ENCODE measurements at regions not wholly inside any gene's neighbourhood (a gene's known extent, or its start where the extent isn't known, plus 50 kb on each side); places are given as distances from the start of the nearest gene placed in this dataset.

GRCh38 chr13:86731987-86732386, 932.8 kb upstream of the SLITRK6 start:
- DNase-seq (ENCODE audit: low read depth in 2 of 2): no peak

DNA sequence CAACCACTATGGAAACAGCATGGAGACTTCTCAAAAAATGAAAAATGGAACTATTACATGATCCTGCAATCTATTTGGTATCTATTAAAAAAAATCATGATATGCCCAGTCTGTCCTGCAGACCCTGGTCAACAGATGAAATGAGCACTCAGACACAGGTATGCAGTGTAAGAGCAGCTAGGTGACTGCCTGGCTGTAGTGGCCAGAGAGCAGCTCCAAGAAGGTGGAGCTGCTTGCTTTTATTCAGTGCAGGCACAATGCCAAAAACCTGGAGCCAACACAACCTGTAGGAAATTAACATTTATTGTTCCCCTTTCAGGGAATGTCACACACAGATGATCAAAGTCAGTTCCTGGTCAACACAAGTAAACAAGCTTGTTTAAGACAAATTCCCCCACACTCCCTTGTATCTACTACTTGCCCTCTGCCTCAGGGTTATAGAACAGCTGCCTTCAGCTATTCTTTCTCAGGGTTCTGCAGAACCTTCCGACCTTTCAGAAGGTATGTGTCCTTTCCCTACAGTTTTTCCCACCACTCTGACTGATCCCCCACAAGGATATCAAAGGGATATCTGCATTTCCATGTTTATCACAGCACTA, 933.7 kb upstream of the SLITRK5 start:
- no peak for DNase-seq (ENCODE audit: low read depth in 2 of 2)

- DNase-seq (ENCODE audit: low read depth in 2 of 2): no peak
These were observed 929.3 kb upstream of the SLITRK5 start for GRCh38 chr13:86741762-86742285.

DNA sequence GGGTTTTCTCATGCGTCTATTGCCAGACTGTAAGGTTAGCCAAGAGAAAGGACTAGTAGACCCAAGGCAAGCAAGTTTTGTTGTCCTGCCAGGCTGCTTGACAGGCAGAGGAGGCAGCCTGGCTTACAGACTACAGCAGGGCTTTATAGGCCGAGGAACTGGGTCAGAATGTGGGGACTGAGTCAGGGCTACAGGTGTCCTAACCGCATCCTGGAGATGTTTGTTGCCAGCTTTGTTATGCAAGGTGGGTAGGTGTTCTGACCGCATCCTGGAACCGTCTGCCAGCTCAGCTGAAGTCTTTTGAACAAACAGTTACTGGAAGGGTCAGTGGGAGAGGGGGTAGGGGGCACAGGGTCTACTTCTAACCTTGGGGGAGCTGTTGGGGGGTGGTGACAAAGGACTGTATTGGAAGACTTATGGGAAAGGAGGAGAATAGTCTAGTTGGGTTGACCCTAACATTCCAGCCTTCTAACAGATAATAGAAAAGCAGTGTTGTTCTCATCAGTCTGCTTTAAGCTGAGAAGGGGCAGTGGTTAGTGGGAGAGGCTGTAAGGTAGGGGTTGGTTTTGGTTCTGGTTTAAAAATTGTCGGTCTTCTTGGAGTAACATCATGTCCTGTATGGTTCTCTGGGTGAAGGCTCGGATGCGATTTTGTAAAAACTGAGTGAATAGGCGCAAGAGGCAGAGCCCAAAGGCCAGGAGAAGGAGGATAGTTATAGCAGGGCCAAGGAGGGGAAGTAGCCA, 913.8 kb upstream of the SLITRK5 start:
- no peak for DNase-seq (ENCODE audit: low read depth in 2 of 2)

GRCh38 chr13:86758116-86758515, 913.1 kb upstream of the SLITRK5 start:
- no peak for DNase-seq (ENCODE audit: low read depth in 2 of 2)

GRCh38 chr13:86760620-86761019, 910.6 kb upstream of the SLITRK5 start:
- DNase-seq (ENCODE audit: low read depth in 2 of 2): no peak

DNA sequence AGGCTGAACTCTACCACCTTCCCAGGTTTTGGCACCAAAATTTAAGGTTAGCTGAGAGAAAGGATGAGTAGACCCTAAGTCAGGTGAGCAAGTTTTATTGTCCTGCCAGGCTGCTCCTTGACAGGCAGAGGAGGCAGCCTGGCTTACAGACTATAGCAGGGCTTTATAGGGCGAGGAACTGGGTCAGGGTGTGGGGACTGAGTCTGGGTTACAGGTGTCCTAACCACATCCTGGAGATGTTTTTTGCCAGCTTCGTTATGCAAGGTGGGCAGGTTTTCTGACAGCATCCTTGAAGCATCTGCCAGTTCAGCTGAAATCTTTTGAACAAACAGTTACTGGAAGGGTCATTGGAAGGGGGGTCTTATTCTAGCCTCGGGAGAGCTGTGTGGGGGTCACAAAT, 905.7 kb upstream of the SLITRK5 start:
- DNase-seq (ENCODE audit: low read depth in 2 of 2): no peak

DNA sequence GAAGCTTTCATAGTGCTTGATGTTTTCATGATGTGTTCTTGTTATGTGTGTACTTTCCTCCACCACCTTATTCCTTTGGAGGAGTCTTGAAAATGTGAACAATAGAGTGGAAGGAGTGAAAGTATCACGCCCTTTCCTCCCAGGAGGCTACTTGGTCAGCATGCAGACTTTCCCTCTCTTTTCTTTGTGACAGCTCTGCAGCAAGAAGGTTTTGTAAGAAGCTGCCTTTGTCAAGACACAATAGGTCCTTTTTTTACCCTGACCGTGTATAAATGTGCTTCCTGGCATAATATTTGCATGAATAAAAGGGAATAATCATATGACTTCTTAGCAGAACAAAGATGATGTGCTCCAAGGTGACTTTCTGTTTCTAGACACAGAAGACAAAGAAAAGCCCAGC, 882.6 kb upstream of the SLITRK5 start:
- no peak for DNase-seq (ENCODE audit: low read depth in 2 of 2)

GRCh38 chr13:86792153-86792651, 879.0 kb upstream of the SLITRK5 start:
- no peak for DNase-seq (ENCODE audit: low read depth in 2 of 2)

DNA sequence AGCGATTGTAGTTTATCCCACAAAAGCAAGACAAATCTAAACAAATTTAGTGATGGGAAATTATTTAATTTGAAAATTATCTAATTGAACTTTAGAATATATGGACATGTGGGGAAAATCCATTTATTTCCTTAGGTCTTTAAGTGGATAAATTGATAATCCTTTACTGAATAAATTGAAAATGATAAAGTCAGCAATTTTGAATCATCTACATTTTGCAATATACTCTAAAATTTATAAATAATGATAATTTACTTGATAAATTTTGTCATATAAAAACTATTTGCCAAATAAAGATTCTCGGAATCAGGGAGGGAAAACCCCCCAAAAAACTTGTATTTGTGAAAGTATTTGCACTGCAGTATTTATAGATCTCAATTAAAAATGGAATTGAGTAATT, 875.3 kb upstream of the SLITRK5 start:
- DNase-seq (ENCODE audit: low read depth in 2 of 2): no peak

DNA sequence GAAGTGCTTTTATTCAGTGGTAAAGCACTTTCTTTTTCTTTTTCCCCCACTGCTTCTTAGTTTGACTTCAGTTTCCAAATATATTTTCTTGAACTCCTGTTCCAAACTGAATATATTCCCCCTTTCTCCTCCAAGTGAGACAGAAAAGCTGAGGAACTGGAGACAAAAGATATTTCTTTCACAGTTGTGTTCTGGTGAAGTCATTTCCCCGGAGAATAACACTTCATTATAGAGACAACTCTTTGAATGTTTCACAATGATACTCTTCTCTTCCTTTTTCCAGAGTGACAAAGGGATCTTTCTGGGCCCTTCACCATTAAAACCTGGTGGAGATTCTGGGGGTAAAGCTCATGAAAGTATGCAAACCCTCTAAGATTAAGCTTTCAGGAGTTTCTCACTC, 860.8 kb upstream of the SLITRK5 start:
- no peak for DNase-seq (ENCODE audit: low read depth in 2 of 2)

- no peak for DNase-seq (ENCODE audit: low read depth in 2 of 2)
These were observed 858.0 kb upstream of the SLITRK5 start for GRCh38 chr13:86813198-86813597.

DNA sequence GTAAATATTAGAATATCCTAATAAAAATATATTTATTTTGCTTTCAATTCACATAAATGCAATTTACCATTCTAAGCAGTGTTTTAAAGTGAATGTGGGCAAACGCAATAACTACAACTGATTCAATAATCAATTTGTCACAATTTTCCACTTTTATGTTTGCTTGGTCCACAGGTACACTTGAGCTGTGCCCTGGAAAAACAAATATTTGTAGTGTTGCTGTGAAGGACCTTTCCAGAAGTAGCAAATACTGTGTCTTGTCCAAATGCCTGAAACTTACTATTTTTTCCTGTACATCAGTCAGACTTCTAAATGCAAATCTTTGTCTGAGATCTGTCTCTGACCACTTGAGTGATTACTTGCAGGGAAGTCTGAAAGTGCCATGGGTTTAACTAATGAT, 845.8 kb upstream of the SLITRK5 start:
- no peak for DNase-seq (ENCODE audit: low read depth in 2 of 2)

GRCh38 chr13:86826232-86826631, 844.9 kb upstream of the SLITRK5 start:
- DNase-seq (ENCODE audit: low read depth in 2 of 2): no peak

- DNase-seq (ENCODE audit: low read depth in 2 of 2): no peak
These were observed 841.1 kb upstream of the SLITRK5 start for GRCh38 chr13:86830046-86830445.

GRCh38 chr13:86831084-86831483, 840.1 kb upstream of the SLITRK5 start:
- no peak for DNase-seq (ENCODE audit: low read depth in 2 of 2)

DNA sequence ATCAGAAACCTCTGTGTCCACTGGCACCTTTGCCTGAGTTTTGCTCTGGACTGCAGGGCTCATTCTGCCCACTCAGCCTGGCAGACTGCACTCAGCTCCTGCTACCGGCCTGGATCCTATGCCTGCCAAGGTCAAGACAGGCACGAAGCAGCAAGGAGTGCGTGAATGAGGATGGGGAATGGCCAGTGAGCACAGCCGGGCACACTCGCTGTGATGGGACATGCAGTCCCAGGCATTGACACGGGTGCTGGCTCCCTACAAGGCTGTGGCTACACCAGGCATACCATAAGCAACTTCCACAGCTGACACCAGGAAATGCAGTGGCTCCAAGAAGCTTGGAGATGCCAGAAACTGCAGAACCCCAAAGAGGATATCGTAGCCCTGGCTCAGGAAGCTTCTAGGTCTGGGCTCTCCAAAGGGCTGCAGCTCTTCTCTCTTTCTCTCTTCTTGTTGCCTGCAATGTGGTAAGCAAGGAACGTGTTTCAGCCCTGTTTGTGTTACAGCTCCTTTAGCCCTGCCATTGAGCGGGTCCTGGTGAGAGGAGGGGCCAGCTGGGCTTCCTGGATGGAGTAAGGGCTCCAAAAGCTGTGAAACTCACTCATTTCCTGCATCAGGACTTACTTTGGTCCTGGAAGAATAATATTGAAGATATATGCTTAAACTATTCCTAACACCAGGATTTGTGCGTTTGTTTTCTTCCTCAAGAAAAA, 832.6 kb upstream of the SLITRK5 start:
- DNase-seq (ENCODE audit: low read depth in 2 of 2): no peak

GRCh38 chr13:86839221-86839620, 832.0 kb upstream of the SLITRK5 start:
- DNase-seq (ENCODE audit: low read depth in 2 of 2): no peak

GRCh38 chr13:86840250-86841191, 830.6 kb upstream of the SLITRK5 start:
- no peak for DNase-seq (ENCODE audit: low read depth in 2 of 2)

- no peak for DNase-seq (ENCODE audit: low read depth in 2 of 2)
These were observed 829.9 kb upstream of the SLITRK5 start for GRCh38 chr13:86841264-86841663.

- DNase-seq (ENCODE audit: low read depth in 2 of 2): no peak
These were observed 824.7 kb upstream of the SLITRK5 start for GRCh38 chr13:86846501-86846900.
